AG09319 (cell line): ENCODE measurements at regions not wholly inside any gene's neighbourhood (a gene's known extent, or its start where the extent isn't known, plus 50 kb on each side); places are given as distances from the start of the nearest gene placed in this dataset.
A peak's percentile ranks its signal among the peaks of the same experiment; 100 is the strongest.

ENCODE experiments used
- DNase-seq: peaks from one replicate; pipeline ENCODE4 v3.0.0-alpha.2; 2010; ENCODE audit warnings: low read depth; ENCODE audit errors: extremely low read depth
- CTCF ChIP-seq: IDR thresholded peaks from 2 replicates; pipeline ENCODE4 v1.5.1; 2011; ENCODE audit warnings: low read depth, mild to moderate bottlenecking, inconsistent platforms, low read length, moderate library complexity

GRCh38 chr16:86364653-86365380, 145.5 kb upstream of the FOXF1 start:
- DNase-seq, result no peak
- TF ChIP-seq CTCF, result no peak

GRCh38 chr16:86365513-86366273, 144.6 kb upstream of the FOXF1 start:
- peak; percentile 5 for TF ChIP-seq CTCF
- DNase-seq, result no peak

- DNase-seq, result no peak
- TF ChIP-seq CTCF, result no peak
Observed at GRCh38 chr16:86366481-86366880, 143.8 kb upstream of the FOXF1 start.

GRCh38 chr16:86367291-86368072, 142.8 kb upstream of the FOXF1 start:
- TF ChIP-seq CTCF, result no peak
- no peak for DNase-seq

- no peak for DNase-seq
- no peak for TF ChIP-seq CTCF
Observed at GRCh38 chr16:86368261-86368660, 142.1 kb upstream of the FOXF1 start.

- DNase-seq, result no peak
- no peak for TF ChIP-seq CTCF
Observed at GRCh38 chr16:86370062-86370461, 140.3 kb upstream of the FOXF1 start.
